ENCODE measurements at regions not wholly inside any gene's neighbourhood (a gene's known extent, or its start where the extent isn't known, plus 50 kb on each side); places are given as distances from the start of the nearest gene placed in this dataset.

- peaks cover 24% of the 10 kb centered on the region for H3K4me1 Mint-ChIP-seq (ENCODE audit: unreplicated experiment)
- no peaks in the 10 kb centered on the region for H3K36me3 Mint-ChIP-seq (ENCODE audit: unreplicated experiment)
- no peak for TF ChIP-seq CTCF (IDR thresholded peaks at IDR 0.05)
- H3K4me3 Mint-ChIP-seq (ENCODE audit: unreplicated experiment): no peak overlapping the region
- H3K27me3 Mint-ChIP-seq (ENCODE audit: unreplicated experiment): peaks cover 6% of the 10 kb centered on the region
- H3K27ac Mint-ChIP-seq (ENCODE audit: unreplicated experiment): no peak overlapping the region
- no peak for DNase-seq (ENCODE audit: extremely low spot score, unreplicated experiment)
- H3K9me3 Mint-ChIP-seq (ENCODE audit: unreplicated experiment): no peaks in the 10 kb centered on the region
These were observed 110.2 kb downstream of the ALX1 start for GRCh38 chr12:85390266-85390665.

GRCh38 chr12:85392508-85392907, 112.5 kb downstream of the ALX1 start:
- no peaks in the 10 kb centered on the region for H3K36me3 Mint-ChIP-seq (ENCODE audit: unreplicated experiment)
- no peak for DNase-seq (ENCODE audit: extremely low spot score, unreplicated experiment)
- no peak overlapping the region for H3K27ac Mint-ChIP-seq (ENCODE audit: unreplicated experiment)
- no peaks in the 10 kb centered on the region for H3K9me3 Mint-ChIP-seq (ENCODE audit: unreplicated experiment)
- peaks cover 11% of the 10 kb centered on the region for H3K4me1 Mint-ChIP-seq (ENCODE audit: unreplicated experiment)
- no peak for TF ChIP-seq CTCF (IDR thresholded peaks at IDR 0.05)
- peaks cover 6% of the 10 kb centered on the region for H3K27me3 Mint-ChIP-seq (ENCODE audit: unreplicated experiment)
- no peak overlapping the region for H3K4me3 Mint-ChIP-seq (ENCODE audit: unreplicated experiment)

- DNase-seq (ENCODE audit: extremely low spot score, unreplicated experiment): no peak
- Mint-ChIP-seq H3K4me3 (ENCODE audit: unreplicated experiment) (no peak overlapping the region), H3K27ac (ENCODE audit: unreplicated experiment) (no peak overlapping the region), H3K27me3 (ENCODE audit: unreplicated experiment) (no peaks in the 10 kb centered on the region), H3K36me3 (ENCODE audit: unreplicated experiment) (no peaks in the 10 kb centered on the region), H3K9me3 (ENCODE audit: unreplicated experiment) (no peaks in the 10 kb centered on the region), H3K4me1 (ENCODE audit: unreplicated experiment) (peaks cover 11% of the 10 kb centered on the region)
- TF ChIP-seq CTCF (IDR thresholded peaks at IDR 0.05): no peak
These were observed 113.6 kb downstream of the ALX1 start for GRCh38 chr12:85393606-85394005.

GRCh38 chr12:85394065-85394464, 114.0 kb downstream of the ALX1 start:
- Mint-ChIP-seq H3K9me3 (ENCODE audit: unreplicated experiment) (no peaks in the 10 kb centered on the region), H3K36me3 (ENCODE audit: unreplicated experiment) (no peaks in the 10 kb centered on the region), H3K4me3 (ENCODE audit: unreplicated experiment) (no peak overlapping the region), H3K4me1 (ENCODE audit: unreplicated experiment) (peaks cover 11% of the 10 kb centered on the region), H3K27ac (ENCODE audit: unreplicated experiment) (no peak overlapping the region), H3K27me3 (ENCODE audit: unreplicated experiment) (no peaks in the 10 kb centered on the region)
- no peak for DNase-seq (ENCODE audit: extremely low spot score, unreplicated experiment)
- TF ChIP-seq CTCF (IDR thresholded peaks at IDR 0.05): no peak

- Mint-ChIP-seq H3K36me3 (ENCODE audit: unreplicated experiment) (no peaks in the 10 kb centered on the region), H3K27me3 (ENCODE audit: unreplicated experiment) (no peaks in the 10 kb centered on the region), H3K9me3 (ENCODE audit: unreplicated experiment) (no peaks in the 10 kb centered on the region), H3K27ac (ENCODE audit: unreplicated experiment) (no peak overlapping the region), H3K4me1 (ENCODE audit: unreplicated experiment) (peaks cover 11% of the 10 kb centered on the region), H3K4me3 (ENCODE audit: unreplicated experiment) (no peak overlapping the region)
- TF ChIP-seq CTCF (IDR thresholded peaks at IDR 0.05): no peak
- no peak for DNase-seq (ENCODE audit: extremely low spot score, unreplicated experiment)
These were observed 114.8 kb downstream of the ALX1 start for GRCh38 chr12:85394809-85395208.
